Fibroblast of mammary gland (primary cell): ENCODE measurements at regions not wholly inside any gene's neighbourhood (a gene's known extent, or its start where the extent isn't known, plus 50 kb on each side); places are given as distances from the start of the nearest gene placed in this dataset.

Source experiments
- DNase-seq: peaks from one replicate; pipeline ENCODE4 v3.0.0-alpha.2; 2010; ENCODE audit warnings: low read depth
- H3K4me3 ChIP-seq: 2 replicates; pipeline ENCODE4 v1.5.1; 2011; ENCODE audit warnings: low read depth, mild to moderate bottlenecking, low read length, moderate library complexity; ENCODE audit not compliant: control insufficient read depth
- CTCF ChIP-seq: conservative IDR thresholded peaks from 2 replicates; pipeline ENCODE4 v1.5.1; 2011; ENCODE audit warnings: low read depth, low read length, inconsistent platforms; ENCODE audit not compliant: control insufficient read depth, insufficient read depth

- no peak for TF ChIP-seq CTCF
- no peak for DNase-seq
- no peak overlapping the region for H3K4me3 ChIP-seq
These were observed 606.6 kb downstream of the TBL1XR1 start for GRCh38 chr3:176590722-176591121.

GRCh38 chr3:176587089-176587488 is 610.2 kb downstream of the TBL1XR1 start:
- no peak for DNase-seq
- H3K4me3 ChIP-seq = no peak overlapping the region
- TF ChIP-seq CTCF = no peak

GRCh38 chr3:176584413-176585176 is 612.7 kb downstream of the TBL1XR1 start:
- peak; percentile 68 for DNase-seq
- no peak overlapping the region for H3K4me3 ChIP-seq
- TF ChIP-seq CTCF = no peak

GRCh38 chr3:176583956-176584355 is 613.3 kb downstream of the TBL1XR1 start:
- no peak for DNase-seq
- no peak for TF ChIP-seq CTCF
- no peak overlapping the region for H3K4me3 ChIP-seq

- no peak for TF ChIP-seq CTCF
- DNase-seq = no peak
- no peak overlapping the region for H3K4me3 ChIP-seq
These were observed 615.7 kb downstream of the TBL1XR1 start for GRCh38 chr3:176581589-176581988.

GRCh38 chr3:176579711-176580185 is 617.5 kb downstream of the TBL1XR1 start:
- no peak overlapping the region for H3K4me3 ChIP-seq
- no peak for TF ChIP-seq CTCF
- peak; percentile 44 for DNase-seq

- DNase-seq = no peak
- H3K4me3 ChIP-seq = no peak overlapping the region
- no peak for TF ChIP-seq CTCF
These were observed 619.0 kb downstream of the TBL1XR1 start for GRCh38 chr3:176578316-176578715.
